ENCODE measurements at regions not wholly inside any gene's neighbourhood (a gene's known extent, or its start where the extent isn't known, plus 50 kb on each side); places are given as distances from the start of the nearest gene placed in this dataset.
A peak's percentile ranks its signal among the peaks of the same experiment; 100 is the strongest.

- H3K36me3 Mint-ChIP-seq, result no peaks in the 10 kb centered on the region
Observed at GRCh38 chr14:101705733-101706508, 55.6 kb upstream of the PPP2R5C start.

GRCh38 chr14:101706509-101707067 is 54.9 kb upstream of the PPP2R5C start:
- ATAC-seq (ENCODE audit: low read depth) (no peak), DNase-seq (no peak)
- Mint-ChIP-seq H3K27ac (peak overlapping the region; percentile 81), H3K4me3 (no peak overlapping the region), H3K9me3 (no peaks in the 10 kb centered on the region), H3K4me1 (peaks cover 18% of the 10 kb centered on the region), H3K27me3 (peaks cover 17% of the 10 kb centered on the region), H3K36me3 (no peaks in the 10 kb centered on the region)
- POLR2A ChIA-PET, result interaction anchor here (0.6 to 2.7 kb wide), 12 partner anchors 16 to 599 kb away, joined by 3 to 14 read pairs (median 7); partner anchors contain the start of gene MOK

More at GRCh38 chr14:101705733-101706508, 55.6 kb upstream of the PPP2R5C start:
- ATAC-seq (ENCODE audit: low read depth) (peak; percentile 83), DNase-seq (peak; percentile 77)
- peak overlapping the region; percentile 67 for H3K27ac Mint-ChIP-seq
- peaks cover 18% of the 10 kb centered on the region for H3K4me1 Mint-ChIP-seq
- H3K4me3 Mint-ChIP-seq, result peak overlapping the region; percentile 28
- no peaks in the 10 kb centered on the region for H3K9me3 Mint-ChIP-seq
- H3K27me3 Mint-ChIP-seq, result peaks cover 19% of the 10 kb centered on the region
- POLR2A ChIA-PET, result interaction anchor here (0.6 to 2.7 kb wide), 9 partner anchors 20 to 259 kb away, joined by 3 to 14 read pairs (median 7); no protein-coding TSS in a partner anchor

DNA sequence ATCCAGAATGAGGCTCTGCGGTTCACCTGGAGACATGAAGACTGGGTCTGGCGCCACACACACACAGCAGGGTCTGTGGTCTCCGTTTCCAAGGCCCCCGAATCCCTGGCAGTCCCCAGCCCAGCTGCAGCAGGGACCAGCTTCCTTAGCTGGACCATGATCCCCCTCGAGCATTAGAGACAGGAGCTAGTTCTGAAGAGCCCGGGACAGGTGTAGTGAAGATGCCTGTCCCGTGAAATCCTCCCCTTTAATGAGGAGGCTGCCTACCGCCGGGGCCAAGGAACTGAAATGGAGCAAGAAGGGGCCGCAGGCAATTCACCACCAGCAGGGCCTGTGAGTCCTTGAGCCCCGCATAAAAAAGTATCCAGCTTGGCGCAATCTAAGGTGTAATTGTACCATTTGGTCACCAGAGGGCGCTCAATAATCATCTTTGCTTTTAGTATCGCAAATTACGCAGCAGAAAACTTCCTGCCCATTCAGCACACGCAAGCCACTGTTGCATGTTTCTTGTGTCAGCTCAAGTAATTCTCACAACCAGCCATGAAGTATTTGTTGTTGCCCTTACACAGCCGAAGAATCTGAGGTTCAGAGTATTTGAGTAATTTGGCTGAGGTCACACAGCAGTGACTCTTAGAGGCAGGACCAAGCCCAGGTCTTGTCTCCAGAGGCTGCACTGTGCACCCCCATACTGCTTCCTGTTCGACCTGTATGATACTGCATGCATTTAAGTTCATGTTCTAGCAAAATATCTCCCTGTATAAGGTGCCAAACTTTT is 54.3 kb upstream of the PPP2R5C start:
- ATAC-seq (ENCODE audit: low read depth), result peak; percentile 70
- Mint-ChIP-seq H3K36me3 (no peaks in the 10 kb centered on the region), H3K9me3 (no peaks in the 10 kb centered on the region), H3K27ac (peak overlapping the region; percentile 81), H3K4me3 (peak overlapping the region; percentile 63), H3K27me3 (peaks cover 14% of the 10 kb centered on the region), H3K4me1 (peaks cover 18% of the 10 kb centered on the region)
- peak; percentile 53 for DNase-seq
- POLR2A ChIA-PET, result interaction anchor here (1.0 to 2.7 kb wide), 10 partner anchors 15 to 598 kb away, joined by 3 to 14 read pairs (median 7); partner anchors contain the start of gene MOK

- Mint-ChIP-seq H3K36me3 (no peaks in the 10 kb centered on the region), H3K4me1 (peaks cover 18% of the 10 kb centered on the region), H3K27ac (peak overlapping the region; percentile 81), H3K4me3 (peak overlapping the region; percentile 63), H3K9me3 (no peaks in the 10 kb centered on the region), H3K27me3 (peaks cover 11% of the 10 kb centered on the region)
- DNase-seq, result no peak
- POLR2A ChIA-PET, result interaction anchor here (0.6 to 2.7 kb wide), 8 partner anchors 14 to 597 kb away, joined by 3 to 14 read pairs (median 5); partner anchors contain the start of gene MOK
- ATAC-seq (ENCODE audit: low read depth), result no peak
Observed at GRCh38 chr14:101707863-101708620, 53.5 kb upstream of the PPP2R5C start.

DNA sequence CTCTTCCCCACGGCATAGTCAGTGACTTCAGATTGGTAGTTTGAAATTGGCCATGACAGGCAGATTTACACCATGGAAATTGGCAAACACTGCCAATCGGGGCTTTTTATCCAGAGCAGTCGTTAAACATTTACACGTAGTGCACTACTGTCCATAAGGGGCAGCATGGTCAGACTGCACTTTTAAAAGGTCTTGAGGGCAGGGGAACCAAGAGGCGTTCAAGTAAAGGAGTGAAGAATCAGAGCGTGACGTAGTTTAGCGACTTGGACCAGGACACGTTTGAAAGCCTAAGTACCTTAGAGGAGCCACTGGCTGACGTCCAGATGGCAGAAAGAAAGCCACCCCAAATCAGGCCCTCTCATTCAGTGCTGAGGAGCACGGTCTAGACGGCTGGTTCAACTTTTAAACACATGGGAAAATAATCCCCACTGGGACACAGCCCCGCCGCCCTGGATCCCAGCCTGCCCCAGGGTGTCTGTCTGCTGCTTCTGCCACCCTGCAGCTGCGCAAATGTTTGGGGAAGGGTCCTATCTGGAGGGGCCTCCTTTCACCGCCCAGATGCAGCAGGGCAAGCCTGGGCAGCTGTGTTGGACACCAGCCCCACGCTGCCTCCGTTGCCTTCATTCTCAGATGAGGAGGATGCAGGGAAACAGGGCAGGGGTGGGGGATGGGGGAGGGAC is 52.5 kb upstream of the PPP2R5C start:
- H3K27me3 Mint-ChIP-seq, result peaks cover 8% of the 10 kb centered on the region
- ATAC-seq (ENCODE audit: low read depth) (no peak), DNase-seq (no peak)
- POLR2A ChIA-PET, result interaction anchor here (0.6 to 1.2 kb wide), 2 partner anchors 101 to 483 kb away, joined by 3 read pairs; no protein-coding TSS in a partner anchor
- H3K4me3 Mint-ChIP-seq, result no peak overlapping the region
- H3K4me1 Mint-ChIP-seq, result peaks cover 18% of the 10 kb centered on the region
- H3K36me3 Mint-ChIP-seq, result no peaks in the 10 kb centered on the region
- peak overlapping the region; percentile 51 for H3K27ac Mint-ChIP-seq
- H3K9me3 Mint-ChIP-seq, result no peaks in the 10 kb centered on the region

- POLR2A ChIA-PET, result interaction anchor here (1.2 to 1.3 kb wide), 2 partner anchors 13 to 101 kb away, joined by 3 to 16 read pairs; no protein-coding TSS in a partner anchor
- peaks cover 1% of the 10 kb centered on the region for H3K36me3 Mint-ChIP-seq
- H3K9me3 Mint-ChIP-seq, result peaks cover 2% of the 10 kb centered on the region
- peaks cover 18% of the 10 kb centered on the region for H3K4me1 Mint-ChIP-seq
- H3K4me3 Mint-ChIP-seq, result no peak overlapping the region
- H3K27ac Mint-ChIP-seq, result no peak overlapping the region
- no peak for DNase-seq
- ATAC-seq (ENCODE audit: low read depth), result no peak
- peaks cover 6% of the 10 kb centered on the region for H3K27me3 Mint-ChIP-seq
Observed at GRCh38 chr14:101709533-101709881, 52.0 kb upstream of the PPP2R5C start.

GRCh38 chr14:101709962-101710931 is 51.3 kb upstream of the PPP2R5C start:
- peaks cover 1% of the 10 kb centered on the region for H3K36me3 Mint-ChIP-seq
- H3K27ac Mint-ChIP-seq, result no peak overlapping the region
- POLR2A ChIA-PET, result interaction anchor here (1.2 to 1.3 kb wide), 2 partner anchors 12 to 100 kb away, joined by 3 to 16 read pairs; no protein-coding TSS in a partner anchor
- peaks cover under 1% of the 10 kb centered on the region for H3K27me3 Mint-ChIP-seq
- ATAC-seq (ENCODE audit: low read depth), result no peak
- H3K4me3 Mint-ChIP-seq, result no peak overlapping the region
- H3K4me1 Mint-ChIP-seq, result peaks cover 16% of the 10 kb centered on the region
- peaks cover 2% of the 10 kb centered on the region for H3K9me3 Mint-ChIP-seq
- DNase-seq, result no peak

- POLR2A ChIA-PET, result no interaction called here
- ATAC-seq (ENCODE audit: low read depth), result no peak
- Mint-ChIP-seq H3K4me1 (peaks cover 16% of the 10 kb centered on the region), H3K27me3 (no peaks in the 10 kb centered on the region), H3K4me3 (no peak overlapping the region), H3K27ac (no peak overlapping the region), H3K36me3 (peaks cover 1% of the 10 kb centered on the region), H3K9me3 (peaks cover 2% of the 10 kb centered on the region)
- DNase-seq, result no peak
Observed at GRCh38 chr14:101711041-101711856, 50.3 kb upstream of the PPP2R5C start.
